Neural crest cell (in vitro differentiated cells): ENCODE measurements at regions not wholly inside any gene's neighbourhood (a gene's known extent, or its start where the extent isn't known, plus 50 kb on each side); places are given as distances from the start of the nearest gene placed in this dataset.

ENCODE experiments used
- DNase-seq: peaks from one replicate; pipeline ENCODE4 v3.0.0; 2021; ENCODE audit warnings: low read depth, mixed read lengths, low spot score
- H3K27ac Mint-ChIP-seq: one replicate; pipeline ENCODE4 v1.8.0; 2021; ENCODE audit warnings: mild to moderate bottlenecking, mixed read lengths; ENCODE audit not compliant: unreplicated experiment
- H3K27me3 Mint-ChIP-seq: 2 replicates; pipeline ENCODE4 v1.8.0; 2021; ENCODE audit warnings: low read depth, mild to moderate bottlenecking, mixed read lengths
- H3K36me3 Mint-ChIP-seq: 2 replicates; pipeline ENCODE4 v1.8.0; 2021; ENCODE audit warnings: low read depth, mild to moderate bottlenecking, mixed read lengths
- H3K4me1 Mint-ChIP-seq: 2 replicates; pipeline ENCODE4 v1.8.0; 2021; ENCODE audit warnings: mixed read lengths
- H3K4me3 Mint-ChIP-seq: one replicate; pipeline ENCODE4 v1.8.0; 2021; ENCODE audit warnings: mild to moderate bottlenecking, mixed read lengths
- H3K9me3 Mint-ChIP-seq: 2 replicates; pipeline ENCODE4 v1.8.0; 2021; ENCODE audit warnings: mixed read lengths
- CTCF ChIP-seq: fragments of 200-600 bp; sonication (generic); conservative IDR thresholded peaks from 2 replicates; pipeline ENCODE4 v1.5.0; 2021; ENCODE audit warnings: antibody characterized with exemption, mild to moderate bottlenecking

- Mint-ChIP-seq H3K4me1 (peaks cover 5% of the 10 kb centered on the region), H3K27me3 (peaks cover 4% of the 10 kb centered on the region), H3K27ac (peak overlapping the region; percentile 39), H3K36me3 (no peaks in the 10 kb centered on the region), H3K9me3 (peaks cover 2% of the 10 kb centered on the region), H3K4me3 (no peak overlapping the region)
- TF ChIP-seq CTCF, result no peak
- no peak for DNase-seq
Observed at GRCh38 chr17:33523577-33523981, 230.5 kb upstream of the ASIC2 start.

- Mint-ChIP-seq H3K27ac (no peak overlapping the region), H3K9me3 (peaks cover 5% of the 10 kb centered on the region), H3K4me1 (peaks cover 13% of the 10 kb centered on the region), H3K4me3 (no peak overlapping the region), H3K27me3 (peaks cover 4% of the 10 kb centered on the region), H3K36me3 (no peaks in the 10 kb centered on the region)
- no peak for DNase-seq
- no peak for TF ChIP-seq CTCF
Observed at GRCh38 chr17:33525186-33525585, 232.1 kb upstream of the ASIC2 start.

- no peak for TF ChIP-seq CTCF
- Mint-ChIP-seq H3K9me3 (peaks cover 5% of the 10 kb centered on the region), H3K4me1 (peaks cover 14% of the 10 kb centered on the region), H3K4me3 (no peak overlapping the region), H3K27ac (no peak overlapping the region), H3K27me3 (peaks cover 4% of the 10 kb centered on the region), H3K36me3 (no peaks in the 10 kb centered on the region)
- no peak for DNase-seq
Observed at GRCh38 chr17:33526717-33527116, 233.6 kb upstream of the ASIC2 start.

- Mint-ChIP-seq H3K27ac (no peak overlapping the region), H3K9me3 (peaks cover 5% of the 10 kb centered on the region), H3K27me3 (peaks cover 4% of the 10 kb centered on the region), H3K36me3 (no peaks in the 10 kb centered on the region), H3K4me3 (no peak overlapping the region), H3K4me1 (peaks cover 14% of the 10 kb centered on the region)
- DNase-seq, result no peak
- TF ChIP-seq CTCF, result no peak
Observed at GRCh38 chr17:33527290-33527689, 234.2 kb upstream of the ASIC2 start.

- Mint-ChIP-seq H3K4me3 (no peak overlapping the region), H3K27me3 (peaks cover 4% of the 10 kb centered on the region), H3K27ac (no peak overlapping the region), H3K9me3 (peaks cover 5% of the 10 kb centered on the region), H3K36me3 (no peaks in the 10 kb centered on the region), H3K4me1 (peaks cover 14% of the 10 kb centered on the region)
- DNase-seq, result no peak
- TF ChIP-seq CTCF, result no peak
Observed at GRCh38 chr17:33528846-33529245, 235.8 kb upstream of the ASIC2 start.

GRCh38 chr17:33529816-33530215 is 236.7 kb upstream of the ASIC2 start:
- H3K27ac Mint-ChIP-seq, result no peak overlapping the region
- peaks cover 5% of the 10 kb centered on the region for H3K9me3 Mint-ChIP-seq
- TF ChIP-seq CTCF, result no peak
- peaks cover 4% of the 10 kb centered on the region for H3K27me3 Mint-ChIP-seq
- no peaks in the 10 kb centered on the region for H3K36me3 Mint-ChIP-seq
- H3K4me1 Mint-ChIP-seq, result peaks cover 14% of the 10 kb centered on the region
- no peak for DNase-seq
- H3K4me3 Mint-ChIP-seq, result peak overlapping the region; percentile 16
